ENCODE measurements at regions not wholly inside any gene's neighbourhood (a gene's known extent, or its start where the extent isn't known, plus 50 kb on each side); places are given as distances from the start of the nearest gene placed in this dataset.
A peak's percentile ranks its signal among the peaks of the same experiment; 100 is the strongest.

DNA sequence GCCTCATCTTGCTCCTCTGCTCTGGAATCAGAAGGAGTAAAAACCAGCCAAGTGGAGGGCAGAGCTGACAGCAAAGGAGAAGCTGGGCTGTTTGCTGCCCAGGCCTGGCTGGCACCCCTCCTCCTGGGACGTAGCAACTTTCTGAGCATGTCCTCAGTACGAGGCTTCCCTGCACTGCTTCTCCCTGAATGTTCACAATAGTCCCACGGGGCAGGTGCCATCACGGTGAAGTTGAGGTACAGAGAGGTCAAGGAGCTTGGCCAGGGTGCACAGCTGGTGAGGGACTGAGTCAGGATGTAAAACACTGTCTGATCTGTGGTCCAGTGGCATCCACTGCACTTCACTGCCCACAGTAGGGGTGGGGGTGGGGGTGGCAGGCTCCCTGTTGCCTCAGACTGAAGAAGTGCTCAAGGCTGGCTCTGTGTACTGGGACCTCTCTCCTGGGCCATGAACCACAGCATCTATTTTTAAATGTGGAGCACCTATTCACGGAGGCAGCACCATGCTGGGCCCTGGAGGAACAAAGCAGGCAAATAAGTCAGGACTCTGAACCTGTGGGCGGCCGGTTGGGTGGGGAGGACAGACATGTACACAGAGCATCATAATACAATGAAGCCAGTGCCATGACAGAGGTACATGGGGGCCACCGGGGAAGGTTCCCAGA is 369.5 kb downstream of the SEC14L1 start (continued):
- TF ChIP-seq TCF12 (IDR thresholded peaks at IDR 0.05), result no peak
- TF ChIP-seq TCF12 (CRISPR knock-in tag; IDR thresholded peaks at IDR 0.05), result no peak
- no peak for TF ChIP-seq HOXA3 (CRISPR knock-in tag; IDR thresholded peaks at IDR 0.05)
- no peak for TF ChIP-seq ZNF335 (CRISPR knock-in tag; IDR thresholded peaks at IDR 0.05)
- TF ChIP-seq CCDC6 (CRISPR knock-in tag; IDR thresholded peaks at IDR 0.05), result no peak
- TF ChIP-seq, protein P1, sequence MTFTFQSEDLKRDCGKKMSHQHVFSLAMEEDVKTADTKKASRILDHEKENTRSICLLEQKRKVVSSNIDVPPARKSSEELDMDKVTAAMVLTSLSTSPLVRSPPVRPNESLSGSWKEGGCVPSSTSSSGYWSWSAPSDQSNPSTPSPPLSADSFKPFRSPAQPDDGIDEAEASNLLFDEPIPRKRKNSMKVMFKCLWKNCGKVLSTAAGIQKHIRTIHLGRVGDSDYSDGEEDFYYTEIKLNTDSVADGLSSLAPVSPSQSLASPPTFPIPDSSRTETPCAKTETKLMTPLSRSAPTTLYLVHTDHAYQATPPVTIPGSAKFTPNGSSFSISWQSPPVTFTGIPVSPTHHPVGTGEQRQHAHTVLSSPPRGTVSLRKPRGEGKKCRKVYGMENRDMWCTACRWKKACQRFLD (CRISPR knock-in tag; IDR thresholded peaks at IDR 0.05; ENCODE audit: borderline replicate concordance), result no peak
- no peak for TF ChIP-seq NFKBIZ (CRISPR knock-in tag; IDR thresholded peaks at IDR 0.05)
- TF ChIP-seq, protein P2, sequence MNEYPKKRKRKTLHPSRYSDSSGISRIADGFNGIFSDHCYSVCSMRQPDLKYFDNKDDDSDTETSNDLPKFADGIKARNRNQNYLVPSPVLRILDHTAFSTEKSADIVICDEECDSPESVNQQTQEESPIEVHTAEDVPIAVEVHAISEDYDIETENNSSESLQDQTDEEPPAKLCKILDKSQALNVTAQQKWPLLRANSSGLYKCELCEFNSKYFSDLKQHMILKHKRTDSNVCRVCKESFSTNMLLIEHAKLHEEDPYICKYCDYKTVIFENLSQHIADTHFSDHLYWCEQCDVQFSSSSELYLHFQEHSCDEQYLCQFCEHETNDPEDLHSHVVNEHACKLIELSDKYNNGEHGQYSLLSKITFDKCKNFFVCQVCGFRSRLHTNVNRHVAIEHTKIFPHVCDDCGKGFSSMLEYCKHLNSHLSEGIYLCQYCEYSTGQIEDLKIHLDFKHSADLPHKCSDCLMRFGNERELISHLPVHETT (CRISPR knock-in tag; conservative IDR thresholded peaks at IDR 0.05), result no peak
- TF ChIP-seq ZNF619 (CRISPR knock-in tag; IDR thresholded peaks at IDR 0.05), result no peak
- TF ChIP-seq, protein P3, sequence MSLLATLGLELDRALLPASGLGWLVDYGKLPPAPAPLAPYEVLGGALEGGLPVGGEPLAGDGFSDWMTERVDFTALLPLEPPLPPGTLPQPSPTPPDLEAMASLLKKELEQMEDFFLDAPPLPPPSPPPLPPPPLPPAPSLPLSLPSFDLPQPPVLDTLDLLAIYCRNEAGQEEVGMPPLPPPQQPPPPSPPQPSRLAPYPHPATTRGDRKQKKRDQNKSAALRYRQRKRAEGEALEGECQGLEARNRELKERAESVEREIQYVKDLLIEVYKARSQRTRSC (CRISPR knock-in tag; IDR thresholded peaks at IDR 0.05; ENCODE audit: low read depth), result no peak
- TF ChIP-seq SNAPC5 (CRISPR knock-in tag; IDR thresholded peaks at IDR 0.05; ENCODE audit: borderline replicate concordance), result no peak
- no peak for TF ChIP-seq SRY (CRISPR knock-in tag; IDR thresholded peaks at IDR 0.05)
- no peak for TF ChIP-seq ZNF547 (CRISPR knock-in tag; IDR thresholded peaks at IDR 0.05)
- TF ChIP-seq POLR2AphosphoS2 (IDR thresholded peaks at IDR 0.05; ENCODE audit: low read depth, low read length), result no peak
- TF ChIP-seq ZNF564 (CRISPR knock-in tag; IDR thresholded peaks at IDR 0.05), result no peak
- TF ChIP-seq HOXD1 (CRISPR knock-in tag; IDR thresholded peaks at IDR 0.05), result no peak
- TF ChIP-seq MAFG (CRISPR knock-in tag; IDR thresholded peaks at IDR 0.05), result no peak
- TF ChIP-seq ZNF574 (CRISPR knock-in tag; IDR thresholded peaks at IDR 0.05), result peak; percentile 43; the same call in 1 of the 2 replicates
- TF ChIP-seq HMG20B (CRISPR knock-in tag; conservative IDR thresholded peaks at IDR 0.05), result no peak
- 0 out of 2 replicates have a peak, but pooled peaks have one; percentile 15 for TF ChIP-seq PITX1 (CRISPR knock-in tag; IDR thresholded peaks at IDR 0.05)
- no peak for TF ChIP-seq ZNF207 (IDR thresholded peaks at IDR 0.05; ENCODE audit: borderline replicate concordance)

Data from HepG2 (cell line).